ENCODE measurements at regions not wholly inside any gene's neighbourhood (a gene's known extent, or its start where the extent isn't known, plus 50 kb on each side); places are given as distances from the start of the nearest gene placed in this dataset.
"Not testable (repeated sequence)": the region's sequence is repeated elsewhere in the genome, so short reads cannot be mapped to it uniquely, and the experiment has no call there.

DNA sequence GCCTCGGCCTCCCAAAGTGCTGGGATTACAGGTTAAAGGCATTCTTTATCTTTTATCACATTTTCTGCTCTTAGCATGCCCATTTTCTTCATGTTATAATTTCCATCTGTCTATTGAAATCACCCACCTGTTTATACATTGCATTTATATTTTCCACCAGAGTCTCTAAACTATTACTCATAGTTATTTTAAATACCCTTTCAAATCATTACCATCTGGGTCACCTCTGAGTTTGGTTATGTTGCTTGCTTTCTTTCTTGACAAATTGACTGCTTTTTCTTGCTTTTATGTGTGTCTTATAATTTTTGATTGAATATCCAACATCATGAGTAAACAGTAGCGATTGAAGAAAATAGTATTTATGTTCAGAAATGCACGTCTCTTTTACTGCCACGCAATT is 71.4 kb downstream of the TMEM270 start:
- Mint-ChIP-seq H3K9me3 (ENCODE audit: unreplicated experiment) (no peaks in the 10 kb centered on the region), H3K36me3 (ENCODE audit: insufficient read depth, unreplicated experiment) (no peaks in the 10 kb centered on the region), H3K4me1 (ENCODE audit: low read depth, unreplicated experiment) (no peaks in the 10 kb centered on the region), H3K4me3 (ENCODE audit: unreplicated experiment) (no peak overlapping the region), H3K27ac (ENCODE audit: unreplicated experiment) (no peak overlapping the region), H3K27me3 (ENCODE audit: insufficient read depth, unreplicated experiment) (peaks cover 6% of the 10 kb centered on the region)
- ChIA-PET POLR2A (no interaction called here), CTCF (no interaction called here)
- no peaks in the 10 kb centered on the region for H3K4me1 ChIP-seq
- H3K9me3 ChIP-seq, result no peaks in the 10 kb centered on the region
- intact Hi-C loops (cut with micrococcal nuclease; ENCODE audit: unreplicated experiment), result no loop called here
- no peak overlapping the region for H3K4me3 ChIP-seq (ENCODE audit: low read depth, low read length)
- no TSS peak for BruUV-seq (replicated peaks)
- no peaks in the 10 kb centered on the region for H3K27me3 ChIP-seq (replicated peaks; ENCODE audit: control insufficient read depth, insufficient read depth, low read length)
- no peaks in the 10 kb centered on the region for H3K36me3 ChIP-seq (ENCODE audit: control insufficient read depth, insufficient read depth, low read length)
- TF ChIP-seq, protein P1, sequence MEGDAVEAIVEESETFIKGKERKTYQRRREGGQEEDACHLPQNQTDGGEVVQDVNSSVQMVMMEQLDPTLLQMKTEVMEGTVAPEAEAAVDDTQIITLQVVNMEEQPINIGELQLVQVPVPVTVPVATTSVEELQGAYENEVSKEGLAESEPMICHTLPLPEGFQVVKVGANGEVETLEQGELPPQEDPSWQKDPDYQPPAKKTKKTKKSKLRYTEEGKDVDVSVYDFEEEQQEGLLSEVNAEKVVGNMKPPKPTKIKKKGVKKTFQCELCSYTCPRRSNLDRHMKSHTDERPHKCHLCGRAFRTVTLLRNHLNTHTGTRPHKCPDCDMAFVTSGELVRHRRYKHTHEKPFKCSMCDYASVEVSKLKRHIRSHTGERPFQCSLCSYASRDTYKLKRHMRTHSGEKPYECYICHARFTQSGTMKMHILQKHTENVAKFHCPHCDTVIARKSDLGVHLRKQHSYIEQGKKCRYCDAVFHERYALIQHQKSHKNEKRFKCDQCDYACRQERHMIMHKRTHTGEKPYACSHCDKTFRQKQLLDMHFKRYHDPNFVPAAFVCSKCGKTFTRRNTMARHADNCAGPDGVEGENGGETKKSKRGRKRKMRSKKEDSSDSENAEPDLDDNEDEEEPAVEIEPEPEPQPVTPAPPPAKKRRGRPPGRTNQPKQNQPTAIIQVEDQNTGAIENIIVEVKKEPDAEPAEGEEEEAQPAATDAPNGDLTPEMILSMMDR (IDR thresholded peaks at IDR 0.05; ENCODE audit: insufficient read depth in 1 of 2, low read depth in 1 of 2, low read length in 1 of 2, severe bottlenecking in 1 of 2, unreplicated experiment in 1 of 2), result no peak
- DNase-seq, result no peak

DNA sequence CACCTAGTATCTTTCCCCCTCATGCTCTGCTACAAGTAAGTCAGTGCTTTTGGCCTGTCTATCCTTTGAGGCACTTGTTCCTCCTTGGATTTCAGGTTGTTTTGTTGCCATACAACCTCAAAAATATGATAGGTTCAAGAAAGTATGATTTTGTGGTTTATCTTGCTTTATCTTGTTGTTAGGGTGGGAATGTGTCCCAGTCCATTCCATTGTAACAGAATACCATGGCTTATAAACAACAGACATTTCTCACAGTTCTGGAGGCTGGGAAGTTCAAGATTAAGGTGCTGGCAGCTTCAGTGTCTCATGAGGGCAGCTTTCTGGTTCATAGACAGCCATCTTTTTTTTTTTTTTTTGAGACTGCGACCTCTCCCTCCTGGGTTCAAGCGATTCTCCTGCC is 72.1 kb downstream of the TMEM270 start:
- intact Hi-C loops (cut with micrococcal nuclease; ENCODE audit: unreplicated experiment), result no loop called here
- DNase-seq, result no peak
- no peak overlapping the region for H3K4me3 ChIP-seq (ENCODE audit: low read depth, low read length)
- no peaks in the 10 kb centered on the region for H3K9me3 ChIP-seq
- H3K27ac Mint-ChIP-seq (ENCODE audit: unreplicated experiment), result no peak overlapping the region
- H3K4me1 ChIP-seq, result no peaks in the 10 kb centered on the region
- no peak overlapping the region for H3K4me3 Mint-ChIP-seq (ENCODE audit: unreplicated experiment)
- CTCF ChIA-PET, result no interaction called here
- TF ChIP-seq, protein P1 (IDR thresholded peaks at IDR 0.05; ENCODE audit: insufficient read depth in 1 of 2, low read depth in 1 of 2, low read length in 1 of 2, severe bottlenecking in 1 of 2, unreplicated experiment in 1 of 2), result no peak
- no peaks in the 10 kb centered on the region for H3K27me3 ChIP-seq (replicated peaks; ENCODE audit: control insufficient read depth, insufficient read depth, low read length)
- POLR2A ChIA-PET, result no interaction called here
- no peaks in the 10 kb centered on the region for H3K36me3 ChIP-seq (ENCODE audit: control insufficient read depth, insufficient read depth, low read length)
- peaks cover 6% of the 10 kb centered on the region for H3K27me3 Mint-ChIP-seq (ENCODE audit: insufficient read depth, unreplicated experiment)
- H3K4me1 Mint-ChIP-seq (ENCODE audit: low read depth, unreplicated experiment), result no peaks in the 10 kb centered on the region
- no peaks in the 10 kb centered on the region for H3K9me3 Mint-ChIP-seq (ENCODE audit: unreplicated experiment)
- no TSS peak for BruUV-seq (replicated peaks)
- H3K36me3 Mint-ChIP-seq (ENCODE audit: insufficient read depth, unreplicated experiment), result no peaks in the 10 kb centered on the region

DNA sequence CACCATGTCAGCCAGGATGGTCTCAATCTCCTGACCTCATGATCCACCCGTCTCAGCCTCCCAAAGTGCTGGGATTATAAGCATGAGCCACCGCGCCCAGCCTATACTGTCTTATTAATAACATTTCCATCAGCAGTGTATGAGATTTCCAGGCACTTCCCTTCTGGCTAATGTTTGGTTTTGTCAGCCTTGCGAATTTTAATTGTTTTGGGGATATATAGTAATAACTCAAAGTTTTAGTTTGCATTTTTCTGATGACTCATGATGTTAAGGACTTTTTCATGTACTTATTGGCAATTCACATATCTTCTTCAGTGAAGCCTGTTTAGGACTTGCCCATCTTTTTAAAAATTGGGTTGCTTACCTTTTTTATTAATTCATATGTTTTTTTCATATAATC is 76.0 kb downstream of the TMEM270 start:
- ChIA-PET POLR2A (no interaction called here), CTCF (no interaction called here)
- intact Hi-C loops (cut with micrococcal nuclease; ENCODE audit: unreplicated experiment), result no loop called here
- no peaks in the 10 kb centered on the region for H3K36me3 Mint-ChIP-seq (ENCODE audit: insufficient read depth, unreplicated experiment)
- peaks cover 6% of the 10 kb centered on the region for H3K27me3 Mint-ChIP-seq (ENCODE audit: insufficient read depth, unreplicated experiment)
- H3K4me3 Mint-ChIP-seq (ENCODE audit: unreplicated experiment), result no peak overlapping the region
- H3K4me1 Mint-ChIP-seq (ENCODE audit: low read depth, unreplicated experiment), result no peaks in the 10 kb centered on the region
- no TSS peak for BruUV-seq (replicated peaks)
- H3K27ac Mint-ChIP-seq (ENCODE audit: unreplicated experiment), result no peak overlapping the region
- no peaks in the 10 kb centered on the region for H3K4me1 ChIP-seq
- no peaks in the 10 kb centered on the region for H3K27me3 ChIP-seq (replicated peaks; ENCODE audit: control insufficient read depth, insufficient read depth, low read length)
- peaks cover 25% of the 10 kb centered on the region for H3K9me3 Mint-ChIP-seq (ENCODE audit: unreplicated experiment)
- no peak overlapping the region for H3K4me3 ChIP-seq (ENCODE audit: low read depth, low read length)
- no peaks in the 10 kb centered on the region for H3K36me3 ChIP-seq (ENCODE audit: control insufficient read depth, insufficient read depth, low read length)
- DNase-seq, result no peak
- TF ChIP-seq, protein P1 (IDR thresholded peaks at IDR 0.05; ENCODE audit: insufficient read depth in 1 of 2, low read depth in 1 of 2, low read length in 1 of 2, severe bottlenecking in 1 of 2, unreplicated experiment in 1 of 2), result no peak
- H3K9me3 ChIP-seq, result peaks cover 9% of the 10 kb centered on the region

DNA sequence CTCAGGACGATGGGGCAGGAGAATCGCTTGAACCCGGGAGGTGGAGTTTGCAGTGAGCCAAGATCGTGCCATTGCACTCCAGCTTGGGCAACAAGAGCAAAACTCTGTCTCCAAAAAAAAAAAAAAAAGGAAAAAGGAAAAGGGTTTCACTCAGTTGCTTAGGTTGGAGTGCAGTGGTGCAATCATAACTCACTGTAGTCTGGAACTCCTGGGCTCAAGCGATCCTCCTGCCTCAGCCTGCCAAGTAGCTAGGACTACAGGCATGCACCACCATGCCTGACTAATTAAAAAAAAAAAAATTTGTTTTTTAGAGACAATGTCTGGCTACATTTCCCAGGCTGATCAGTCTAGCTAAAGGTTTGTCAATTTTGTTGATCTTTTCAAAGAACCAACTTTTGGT is 76.7 kb downstream of the TMEM270 start:
- H3K27ac Mint-ChIP-seq (ENCODE audit: unreplicated experiment); H3K4me3 Mint-ChIP-seq (ENCODE audit: unreplicated experiment); CTCF ChIA-PET; POLR2A ChIA-PET; H3K4me1 Mint-ChIP-seq (ENCODE audit: low read depth, unreplicated experiment); H3K9me3 ChIP-seq; BruUV-seq (replicated peaks); H3K36me3 Mint-ChIP-seq (ENCODE audit: insufficient read depth, unreplicated experiment); H3K27me3 ChIP-seq (replicated peaks; ENCODE audit: control insufficient read depth, insufficient read depth, low read length); H3K4me1 ChIP-seq; intact Hi-C loops (cut with micrococcal nuclease; ENCODE audit: unreplicated experiment); H3K4me3 ChIP-seq (ENCODE audit: low read depth, low read length); H3K27me3 Mint-ChIP-seq (ENCODE audit: insufficient read depth, unreplicated experiment); H3K36me3 ChIP-seq (ENCODE audit: control insufficient read depth, insufficient read depth, low read length); DNase-seq: not testable (repeated sequence)
- peaks cover 25% of the 10 kb centered on the region for H3K9me3 Mint-ChIP-seq (ENCODE audit: unreplicated experiment)
